ENCODE measurements at regions not wholly inside any gene's neighbourhood (a gene's known extent, or its start where the extent isn't known, plus 50 kb on each side); places are given as distances from the start of the nearest gene placed in this dataset.

- Mint-ChIP-seq H3K4me3 (no peak overlapping the region), H3K27ac (no peak overlapping the region), H3K36me3 (ENCODE audit: low read depth) (no peaks in the 10 kb centered on the region), H3K9me3 (peaks cover 4% of the 10 kb centered on the region), H3K27me3 (peaks cover 14% of the 10 kb centered on the region), H3K4me1 (no peaks in the 10 kb centered on the region)
- no peak for DNase-seq
- CTCF ChIA-PET, result no interaction called here
- POLR2A ChIA-PET, result no interaction called here
Observed at GRCh38 chr2:200209030-200209429, 97.5 kb upstream of the SPATS2L start.

GRCh38 chr2:200211643-200212042 lies 94.8 kb upstream of the SPATS2L start:
- H3K4me3 Mint-ChIP-seq, result no peak overlapping the region
- peaks cover 22% of the 10 kb centered on the region for H3K27me3 Mint-ChIP-seq
- no peak for DNase-seq
- ChIA-PET POLR2A (no interaction called here), CTCF (no interaction called here)
- H3K36me3 Mint-ChIP-seq (ENCODE audit: low read depth), result no peaks in the 10 kb centered on the region
- H3K4me1 Mint-ChIP-seq, result no peaks in the 10 kb centered on the region
- no peak overlapping the region for H3K27ac Mint-ChIP-seq
- peaks cover 4% of the 10 kb centered on the region for H3K9me3 Mint-ChIP-seq

- peaks cover 4% of the 10 kb centered on the region for H3K9me3 Mint-ChIP-seq
- POLR2A ChIA-PET, result no interaction called here
- H3K27ac Mint-ChIP-seq, result no peak overlapping the region
- H3K36me3 Mint-ChIP-seq (ENCODE audit: low read depth), result no peaks in the 10 kb centered on the region
- CTCF ChIA-PET, result no interaction called here
- peaks cover 22% of the 10 kb centered on the region for H3K27me3 Mint-ChIP-seq
- H3K4me3 Mint-ChIP-seq, result no peak overlapping the region
- no peaks in the 10 kb centered on the region for H3K4me1 Mint-ChIP-seq
- no peak for DNase-seq
Observed at GRCh38 chr2:200212862-200213425, 93.5 kb upstream of the SPATS2L start.

- POLR2A ChIA-PET, result no interaction called here
- Mint-ChIP-seq H3K4me1 (no peaks in the 10 kb centered on the region), H3K27ac (no peak overlapping the region), H3K4me3 (no peak overlapping the region), H3K27me3 (peaks cover 22% of the 10 kb centered on the region), H3K36me3 (ENCODE audit: low read depth) (no peaks in the 10 kb centered on the region), H3K9me3 (no peaks in the 10 kb centered on the region)
- no peak for DNase-seq
- CTCF ChIA-PET, result interaction anchor here (0.9 to 1.7 kb wide), 2 partner anchors 9 to 231 kb away, joined by 3 read pairs; no protein-coding TSS in a partner anchor
Observed at GRCh38 chr2:200216310-200216709, 90.2 kb upstream of the SPATS2L start.

- no peaks in the 10 kb centered on the region for H3K9me3 Mint-ChIP-seq
- DNase-seq, result no peak
- H3K27ac Mint-ChIP-seq, result no peak overlapping the region
- H3K27me3 Mint-ChIP-seq, result peaks cover 19% of the 10 kb centered on the region
- ChIA-PET POLR2A (no interaction called here), CTCF (interaction anchor here (0.9 to 1.7 kb wide), 2 partner anchors 8 to 232 kb away, joined by 3 read pairs; no protein-coding TSS in a partner anchor)
- no peaks in the 10 kb centered on the region for H3K36me3 Mint-ChIP-seq (ENCODE audit: low read depth)
- no peaks in the 10 kb centered on the region for H3K4me1 Mint-ChIP-seq
- H3K4me3 Mint-ChIP-seq, result no peak overlapping the region
Observed at GRCh38 chr2:200217320-200217719, 89.2 kb upstream of the SPATS2L start.

- Mint-ChIP-seq H3K36me3 (ENCODE audit: low read depth) (no peaks in the 10 kb centered on the region), H3K9me3 (no peaks in the 10 kb centered on the region), H3K27me3 (peaks cover 17% of the 10 kb centered on the region), H3K27ac (no peak overlapping the region), H3K4me3 (no peak overlapping the region), H3K4me1 (no peaks in the 10 kb centered on the region)
- ChIA-PET CTCF (no interaction called here), POLR2A (no interaction called here)
- no peak for DNase-seq
Observed at GRCh38 chr2:200218645-200219044, 87.8 kb upstream of the SPATS2L start.

GRCh38 chr2:200219309-200220113 lies 87.0 kb upstream of the SPATS2L start:
- Mint-ChIP-seq H3K36me3 (ENCODE audit: low read depth) (no peaks in the 10 kb centered on the region), H3K27ac (no peak overlapping the region), H3K27me3 (peaks cover 17% of the 10 kb centered on the region), H3K9me3 (no peaks in the 10 kb centered on the region), H3K4me3 (no peak overlapping the region), H3K4me1 (no peaks in the 10 kb centered on the region)
- no peak for DNase-seq
- POLR2A ChIA-PET, result no interaction called here
- CTCF ChIA-PET, result no interaction called here

GRCh38 chr2:200220251-200220650 lies 86.2 kb upstream of the SPATS2L start:
- ChIA-PET CTCF (interaction anchor here (0.6 kb wide), 1 partner anchor 145 kb away, joined by 3 read pairs; no protein-coding TSS in a partner anchor), POLR2A (no interaction called here)
- Mint-ChIP-seq H3K4me1 (no peaks in the 10 kb centered on the region), H3K27me3 (peaks cover 17% of the 10 kb centered on the region), H3K4me3 (no peak overlapping the region), H3K9me3 (no peaks in the 10 kb centered on the region), H3K27ac (no peak overlapping the region), H3K36me3 (ENCODE audit: low read depth) (no peaks in the 10 kb centered on the region)
- no peak for DNase-seq

GRCh38 chr2:200221055-200221955 lies 85.2 kb upstream of the SPATS2L start:
- H3K4me3 Mint-ChIP-seq, result no peak overlapping the region
- POLR2A ChIA-PET, result no interaction called here
- H3K4me1 Mint-ChIP-seq, result no peaks in the 10 kb centered on the region
- peaks cover 12% of the 10 kb centered on the region for H3K27me3 Mint-ChIP-seq
- no peaks in the 10 kb centered on the region for H3K36me3 Mint-ChIP-seq (ENCODE audit: low read depth)
- CTCF ChIA-PET, result interaction anchor here (0.6 kb wide), 1 partner anchor 144 kb away, joined by 3 read pairs; no protein-coding TSS in a partner anchor
- no peak for DNase-seq
- H3K9me3 Mint-ChIP-seq, result no peaks in the 10 kb centered on the region
- H3K27ac Mint-ChIP-seq, result no peak overlapping the region

- Mint-ChIP-seq H3K27ac (no peak overlapping the region), H3K27me3 (peaks cover 13% of the 10 kb centered on the region), H3K9me3 (no peaks in the 10 kb centered on the region), H3K36me3 (ENCODE audit: low read depth) (no peaks in the 10 kb centered on the region), H3K4me3 (no peak overlapping the region), H3K4me1 (no peaks in the 10 kb centered on the region)
- ChIA-PET CTCF (interaction anchor here (0.6 kb wide), 1 partner anchor 256 kb away, joined by 3 read pairs; no protein-coding TSS in a partner anchor), POLR2A (no interaction called here)
- no peak for DNase-seq
Observed at GRCh38 chr2:200222791-200223190, 83.7 kb upstream of the SPATS2L start.

- DNase-seq, result no peak
- Mint-ChIP-seq H3K4me3 (no peak overlapping the region), H3K9me3 (no peaks in the 10 kb centered on the region), H3K36me3 (ENCODE audit: low read depth) (no peaks in the 10 kb centered on the region), H3K4me1 (no peaks in the 10 kb centered on the region), H3K27me3 (peaks cover 13% of the 10 kb centered on the region), H3K27ac (no peak overlapping the region)
- POLR2A ChIA-PET, result no interaction called here
- CTCF ChIA-PET, result interaction anchor here (0.6 kb wide), 1 partner anchor 255 kb away, joined by 3 read pairs; no protein-coding TSS in a partner anchor
Observed at GRCh38 chr2:200223205-200223784, 83.2 kb upstream of the SPATS2L start.

GRCh38 chr2:200225951-200226350 lies 80.5 kb upstream of the SPATS2L start:
- no peak overlapping the region for H3K4me3 Mint-ChIP-seq
- H3K9me3 Mint-ChIP-seq, result no peaks in the 10 kb centered on the region
- H3K27ac Mint-ChIP-seq, result no peak overlapping the region
- no peak for DNase-seq
- no peaks in the 10 kb centered on the region for H3K36me3 Mint-ChIP-seq (ENCODE audit: low read depth)
- peaks cover 20% of the 10 kb centered on the region for H3K27me3 Mint-ChIP-seq
- no peaks in the 10 kb centered on the region for H3K4me1 Mint-ChIP-seq
- ChIA-PET CTCF (interaction anchor here (0.9 to 1.1 kb wide), 2 partner anchors 23 to 255 kb away, joined by 3 read pairs; no protein-coding TSS in a partner anchor), POLR2A (no interaction called here)

All from activated CD4-positive, alpha-beta T cell treated with anti-CD3 and anti-CD28 coated beads, Interleukin-2, amount 10 ng/mL, durations not matched to agents 7 days and 5 days (primary cell).